Neuronal stem cell (in vitro differentiated cells): ENCODE measurements at regions not wholly inside any gene's neighbourhood (a gene's known extent, or its start where the extent isn't known, plus 50 kb on each side); places are given as distances from the start of the nearest gene placed in this dataset.

Experiments
- DNase-seq: peaks from one replicate; pipeline ENCODE4 v3.0.0-alpha.2; 2013; ENCODE audit warnings: low spot score
- H2AFZ ChIP-seq: one replicate; pipeline ENCODE4 v1.6.1; 2013; ENCODE audit warnings: mild to moderate bottlenecking, low read length, inconsistent platforms
- H2AK5ac ChIP-seq: 2 replicates; pipeline ENCODE4 v1.6.1; 2013; ENCODE audit warnings: low read depth, mild to moderate bottlenecking, inconsistent platforms, low read length, moderate library complexity, mixed read lengths
- H2BK120ac ChIP-seq: 2 replicates; pipeline ENCODE4 v1.6.1; 2013; ENCODE audit warnings: low read depth, mild to moderate bottlenecking, inconsistent platforms, low read length, moderate library complexity, mixed read lengths
- H2BK12ac ChIP-seq: one replicate; pipeline ENCODE4 v1.6.1; 2013; ENCODE audit warnings: low read length, inconsistent platforms
- H2BK15ac ChIP-seq: 2 replicates; pipeline ENCODE4 v1.6.1; 2013; ENCODE audit warnings: mild to moderate bottlenecking, low read length, inconsistent platforms, mixed read lengths
- H2BK5ac ChIP-seq: one replicate; pipeline ENCODE4 v1.6.1; 2013; ENCODE audit warnings: inconsistent platforms, mild to moderate bottlenecking, low read length, moderate library complexity
- H3K14ac ChIP-seq: one replicate; pipeline ENCODE4 v1.6.1; 2013; ENCODE audit warnings: low read length, inconsistent platforms
- H3K18ac ChIP-seq: 2 replicates; pipeline ENCODE4 v1.6.1; 2013; ENCODE audit warnings: low read length, inconsistent platforms
- H3K23ac ChIP-seq: 2 replicates; pipeline ENCODE4 v1.6.1; 2013; ENCODE audit warnings: low read depth, mild to moderate bottlenecking, mixed read lengths, low read length, inconsistent platforms; ENCODE audit not compliant: poor library complexity
- H3K27ac ChIP-seq: replicated peaks from 3 replicates; pipeline ENCODE4 v1.5.1; 2013; ENCODE audit warnings: low read length, inconsistent platforms
- H3K27me3 ChIP-seq, 3 experiments: 2 replicates each; pipeline ENCODE4 v1.6.1; 2013; ENCODE audit warnings: low read length in 3 of 3, mild to moderate bottlenecking in 2 of 3, inconsistent platforms in 1 of 3, low read depth in 1 of 3, mixed read lengths in 1 of 3, moderate library complexity in 1 of 3; ENCODE audit not compliant: control insufficient read depth in 3 of 3, insufficient read depth in 3 of 3
- H3K36me3 ChIP-seq, 2 donors: replicated peaks in 1 of 2; 2 replicates each; pipeline ENCODE4 v1.6.1; 2013; ENCODE audit warnings: low read length in 2 of 2; ENCODE audit not compliant: control insufficient read depth in 2 of 2, insufficient read depth in 2 of 2
- H3K4ac ChIP-seq: 2 replicates; pipeline ENCODE4 v1.6.1; 2013; ENCODE audit warnings: inconsistent platforms, mild to moderate bottlenecking, low read length, moderate library complexity
- H3K4me1 ChIP-seq, 2 donors: 1 replicate in 1 of 2; 2 replicates in 1 of 2; pipeline ENCODE4 v1.6.1; 2013; ENCODE audit warnings: low read length in 2 of 2, low read depth in 1 of 2; ENCODE audit not compliant: control insufficient read depth in 2 of 2, insufficient read depth in 1 of 2
- H3K4me2 ChIP-seq: one replicate; pipeline ENCODE4 v1.6.1; 2013; ENCODE audit warnings: mild to moderate bottlenecking, low read length, inconsistent platforms; ENCODE audit not compliant: insufficient read depth, poor library complexity, severe bottlenecking
- H3K4me3 ChIP-seq, 2 donors: 2 replicates each; pipeline ENCODE4 v1.5.1; 2013; ENCODE audit warnings: low read length in 2 of 2, mild to moderate bottlenecking in 2 of 2, inconsistent platforms in 1 of 2, moderate library complexity in 1 of 2
- H3K79me1 ChIP-seq: one replicate; pipeline ENCODE4 v1.6.1; 2013; ENCODE audit warnings: low read depth, mild to moderate bottlenecking, inconsistent platforms, low read length, moderate library complexity
- H3K9ac ChIP-seq: one replicate; pipeline ENCODE4 v1.6.1; 2013; ENCODE audit warnings: mild to moderate bottlenecking, low read depth, low read length, inconsistent platforms; ENCODE audit not compliant: poor library complexity
- H3K9me3 ChIP-seq, 2 donors: replicated peaks in 1 of 2; 2 replicates each; pipeline versions ENCODE3 to v1.6.1; 2013; ENCODE audit warnings: low read length in 2 of 2, mild to moderate bottlenecking in 2 of 2, inconsistent platforms in 1 of 2, low read depth in 1 of 2, mixed read lengths in 1 of 2, moderate library complexity in 1 of 2; ENCODE audit not compliant: control insufficient read depth in 2 of 2, insufficient read depth in 1 of 2
- H4K8ac ChIP-seq: one replicate; pipeline ENCODE4 v1.6.1; 2013; ENCODE audit warnings: low read depth, mild to moderate bottlenecking, inconsistent platforms, low read length, moderate library complexity
- H4K91ac ChIP-seq: one replicate; pipeline ENCODE4 v1.6.1; 2013; ENCODE audit warnings: low read length, low read depth, mild to moderate bottlenecking, inconsistent platforms; ENCODE audit not compliant: poor library complexity
- WGBS, 2 donors: extraction: QIAGEN DNeasy Blood & Tissue Kit; methylation state at CpG; one replicate each; pipeline ENCODE4 v1.1.7; 2013; ENCODE audit warnings: missing lambda C conversion rate in 2 of 2, mixed read lengths in 1 of 2; ENCODE audit not compliant: insufficient read length in 2 of 2, insufficient replicate concordance in 1 of 2; ENCODE audit errors: extremely low coverage in 2 of 2; 5-methylcytosine and 5-hydroxymethylcytosine counted together

- Histone ChIP-seq H2AFZ (no peak overlapping the region), H3K4me2 (no peak overlapping the region), H3K9ac (no peak overlapping the region), H4K91ac (no peak overlapping the region), H3K36me3 (no peaks in the 10 kb centered on the region), H3K14ac (no peak overlapping the region), H2AK5ac (no peak overlapping the region), H3K23ac (no peak overlapping the region), H2BK120ac (no peak overlapping the region), H2BK5ac (no peak overlapping the region), H3K4me1 (no peaks in the 10 kb centered on the region), H3K27ac (no peak overlapping the region), H3K27me3 (peaks cover 0 to 16% (median 0%) of the 10 kb centered on the region in 3 experiments), H4K8ac (no peak overlapping the region), H3K9me3 (no peaks in the 10 kb centered on the region), H3K18ac (no peak overlapping the region), H2BK12ac (no peak overlapping the region), H3K4me3 (no peak overlapping the region), H2BK15ac (no peak overlapping the region), H3K79me1 (no peaks in the 10 kb centered on the region), H3K4ac (no peak overlapping the region)
- no CpG with 5 or more reads among the region's 1 CpG for WGBS, 2 donors
- no peak for DNase-seq
Measured at GRCh38 chrX:39220952-39221351, 419.7 kb downstream of the MID1IP1 start.

DNA sequence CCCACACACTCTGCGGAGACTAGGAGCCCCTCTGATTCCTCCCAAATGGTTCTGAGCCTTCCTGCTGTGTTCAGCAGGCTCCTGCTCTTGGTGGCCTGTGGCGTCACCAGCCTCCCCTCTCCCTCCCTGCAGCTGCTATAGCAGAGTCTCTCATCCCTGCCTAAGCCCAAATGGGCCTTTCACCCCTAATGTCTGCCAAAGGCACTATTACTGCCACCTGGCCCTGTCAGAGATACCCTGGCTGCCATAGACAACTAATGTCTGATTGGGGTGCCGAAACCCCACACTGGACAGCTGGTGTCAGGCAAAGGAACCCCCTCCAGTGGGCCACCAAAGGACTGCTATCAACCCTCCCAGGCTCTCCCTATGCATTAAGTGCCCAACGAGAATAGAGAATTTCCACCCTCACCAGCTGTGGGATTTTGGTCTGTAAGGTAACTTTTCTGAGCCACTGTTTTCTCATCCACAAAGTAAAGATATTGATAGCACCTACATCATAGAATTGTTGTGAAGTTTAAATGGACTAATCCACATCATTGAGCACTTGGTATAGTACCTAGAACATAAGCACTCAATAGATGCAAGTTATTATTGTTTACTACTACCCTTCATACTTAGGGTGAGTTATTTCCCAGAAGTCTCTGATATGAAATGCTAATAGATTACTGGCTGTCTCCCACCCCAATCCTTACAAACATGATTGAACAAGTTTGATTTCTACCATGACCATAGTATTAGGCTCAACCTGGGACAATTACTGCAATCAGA, 421.3 kb downstream of the MID1IP1 start:
- Histone ChIP-seq H3K4me2 (no peak overlapping the region), H3K23ac (no peak overlapping the region), H4K8ac (no peak overlapping the region), H2BK15ac (no peak overlapping the region), H2AFZ (no peak overlapping the region), H3K14ac (no peak overlapping the region), H3K9me3 (no peaks in the 10 kb centered on the region), H3K18ac (no peak overlapping the region), H2BK12ac (no peak overlapping the region), H3K36me3 (no peaks in the 10 kb centered on the region), H2AK5ac (no peak overlapping the region), H3K9ac (no peak overlapping the region), H3K79me1 (no peaks in the 10 kb centered on the region), H3K4me1 (no peaks in the 10 kb centered on the region), H3K27me3 (peaks cover 0 to 3% (median 0%) of the 10 kb centered on the region in 3 experiments), H3K4ac (no peak overlapping the region), H3K4me3 (no peak overlapping the region), H2BK5ac (no peak overlapping the region), H2BK120ac (no peak overlapping the region), H4K91ac (no peak overlapping the region), H3K27ac (no peak overlapping the region)
- no peak for DNase-seq
- WGBS, 2 donors, result no CpG with 5 or more reads among the region's 4 CpGs

DNA sequence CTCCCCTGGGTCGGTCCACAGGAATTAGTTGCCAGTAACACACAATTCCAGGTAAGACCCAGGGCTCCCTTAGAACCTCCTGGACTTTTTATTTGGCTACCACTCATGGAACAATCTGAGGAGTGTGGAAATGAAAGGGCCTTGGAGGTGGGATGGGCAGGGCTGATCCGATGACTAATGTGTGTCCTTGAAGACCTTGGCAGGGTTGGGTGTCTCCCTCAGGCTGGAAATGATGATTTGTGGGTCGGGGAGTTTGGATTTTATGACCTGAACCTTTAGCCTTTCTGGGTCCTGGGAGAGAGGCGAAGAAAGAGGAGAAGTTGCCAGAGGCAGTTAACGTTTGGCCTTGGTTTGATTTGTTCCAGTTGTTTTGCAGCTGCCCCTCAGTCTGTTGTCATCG, 425.0 kb downstream of the MID1IP1 start:
- H3K9ac ChIP-seq, result no peak overlapping the region

GRCh38 chrX:39227371-39227770, 426.1 kb downstream of the MID1IP1 start:
- no peak overlapping the region for H3K4me3 ChIP-seq
- no peak overlapping the region for H3K23ac ChIP-seq
- H3K18ac ChIP-seq, result no peak overlapping the region
- H3K4ac ChIP-seq, result no peak overlapping the region
- no peak overlapping the region for H3K27ac ChIP-seq
- H2AK5ac ChIP-seq, result no peak overlapping the region
- no CpG with 5 or more reads among the region's 2 CpGs for WGBS, 2 donors
- H2BK5ac ChIP-seq, result no peak overlapping the region
- no peaks in the 10 kb centered on the region for H3K4me1 ChIP-seq
- no peaks in the 10 kb centered on the region for H3K79me1 ChIP-seq
- no peak overlapping the region for H4K8ac ChIP-seq
- no peak overlapping the region for H4K91ac ChIP-seq
- no peak overlapping the region for H2AFZ ChIP-seq
- H2BK12ac ChIP-seq, result no peak overlapping the region
- H2BK15ac ChIP-seq, result no peak overlapping the region
- DNase-seq, result no peak
- no peak overlapping the region for H3K9ac ChIP-seq
- H3K36me3 ChIP-seq, result no peaks in the 10 kb centered on the region
- H3K4me2 ChIP-seq, result no peak overlapping the region
- H3K9me3 ChIP-seq, result no peaks in the 10 kb centered on the region
- no peak overlapping the region for H3K14ac ChIP-seq
- no peaks in the 10 kb centered on the region for H3K27me3 ChIP-seq
- H2BK120ac ChIP-seq, result no peak overlapping the region

More for the DNA sequence above, 425.0 kb downstream of the MID1IP1 start:
- Histone ChIP-seq H2BK15ac (no peak overlapping the region), H2BK5ac (no peak overlapping the region), H4K8ac (no peak overlapping the region), H3K79me1 (no peaks in the 10 kb centered on the region), H3K4me2 (no peak overlapping the region), H2AK5ac (no peak overlapping the region), H3K9me3 (no peaks in the 10 kb centered on the region), H3K4me1 (no peaks in the 10 kb centered on the region), H3K27me3 (no peaks in the 10 kb centered on the region), H2BK120ac (no peak overlapping the region), H3K23ac (no peak overlapping the region), H4K91ac (no peak overlapping the region), H2AFZ (no peak overlapping the region), H3K27ac (no peak overlapping the region), H3K36me3 (no peaks in the 10 kb centered on the region), H3K18ac (no peak overlapping the region), H2BK12ac (no peak overlapping the region), H3K4ac (no peak overlapping the region), H3K4me3 (no peak overlapping the region), H3K14ac (no peak overlapping the region)
- WGBS, 2 donors, result no CpG with 5 or more reads among the region's 6 CpGs
- DNase-seq, result no peak
